ENCODE measurements at regions not wholly inside any gene's neighbourhood (a gene's known extent, or its start where the extent isn't known, plus 50 kb on each side); places are given as distances from the start of the nearest gene placed in this dataset.
A peak's percentile ranks its signal among the peaks of the same experiment; 100 is the strongest.

GRCh38 chr10:29140991-29141390, 147.9 kb upstream of the LYZL1 start:
- Histone ChIP-seq H3K4me1 (peaks cover 21% of the 10 kb centered on the region), H3K79me2 (no peaks in the 10 kb centered on the region), H3K9ac (no peak overlapping the region), H2AFZ (no peak overlapping the region), H3K27ac (no peak overlapping the region), H3K27me3 (ENCODE audit: control insufficient read depth, insufficient read depth, low read length) (no peaks in the 10 kb centered on the region), H3K4me3 (ENCODE audit: low read depth, low read length) (peak overlapping the region; percentile 20), H3K36me3 (ENCODE audit: control insufficient read depth, insufficient read depth, low read length) (no peaks in the 10 kb centered on the region), H3K9me3 (ENCODE audit: control insufficient read depth, low read length) (no peaks in the 10 kb centered on the region), H3K4me2 (ENCODE audit: low read length) (peak overlapping the region; percentile 39)
- no peak for TF ChIP-seq CTCF (IDR thresholded peaks at IDR 0.05)

GRCh38 chr10:29141761-29142160, 147.1 kb upstream of the LYZL1 start:
- Histone ChIP-seq H3K9ac (no peak overlapping the region), H3K79me2 (no peaks in the 10 kb centered on the region), H3K4me3 (ENCODE audit: low read depth, low read length) (peak overlapping the region; percentile 20), H3K4me2 (ENCODE audit: low read length) (peak overlapping the region; percentile 51), H2AFZ (no peak overlapping the region), H3K4me1 (peaks cover 21% of the 10 kb centered on the region), H3K36me3 (ENCODE audit: control insufficient read depth, insufficient read depth, low read length) (no peaks in the 10 kb centered on the region), H3K9me3 (ENCODE audit: control insufficient read depth, low read length) (no peaks in the 10 kb centered on the region), H3K27me3 (ENCODE audit: control insufficient read depth, insufficient read depth, low read length) (no peaks in the 10 kb centered on the region), H3K27ac (peak overlapping the region; percentile 19)
- TF ChIP-seq CTCF (IDR thresholded peaks at IDR 0.05) = no peak

- Histone ChIP-seq H2AFZ (no peak overlapping the region), H3K4me1 (peaks cover 21% of the 10 kb centered on the region), H3K9ac (no peak overlapping the region), H3K27ac (peak overlapping the region; percentile 19), H3K36me3 (ENCODE audit: control insufficient read depth, insufficient read depth, low read length) (no peaks in the 10 kb centered on the region), H3K79me2 (no peaks in the 10 kb centered on the region), H3K4me2 (ENCODE audit: low read length) (peak overlapping the region; percentile 51), H3K27me3 (ENCODE audit: control insufficient read depth, insufficient read depth, low read length) (no peaks in the 10 kb centered on the region), H3K9me3 (ENCODE audit: control insufficient read depth, low read length) (no peaks in the 10 kb centered on the region), H3K4me3 (ENCODE audit: low read depth, low read length) (no peak overlapping the region)
- no peak for TF ChIP-seq CTCF (IDR thresholded peaks at IDR 0.05)
Measured at GRCh38 chr10:29142516-29143314, 146.2 kb upstream of the LYZL1 start.

GRCh38 chr10:29144126-29144525, 144.7 kb upstream of the LYZL1 start:
- no peaks in the 10 kb centered on the region for H3K79me2 ChIP-seq
- no peak overlapping the region for H2AFZ ChIP-seq
- H3K4me3 ChIP-seq (ENCODE audit: low read depth, low read length) = no peak overlapping the region
- peaks cover 21% of the 10 kb centered on the region for H3K4me1 ChIP-seq
- H3K27ac ChIP-seq = no peak overlapping the region
- H3K9ac ChIP-seq = no peak overlapping the region
- H3K27me3 ChIP-seq (ENCODE audit: control insufficient read depth, insufficient read depth, low read length) = no peaks in the 10 kb centered on the region
- no peak for TF ChIP-seq CTCF (IDR thresholded peaks at IDR 0.05)
- no peak overlapping the region for H3K4me2 ChIP-seq (ENCODE audit: low read length)
- no peaks in the 10 kb centered on the region for H3K9me3 ChIP-seq (ENCODE audit: control insufficient read depth, low read length)
- H3K36me3 ChIP-seq (ENCODE audit: control insufficient read depth, insufficient read depth, low read length) = no peaks in the 10 kb centered on the region
